ENCODE measurements at regions not wholly inside any gene's neighbourhood (a gene's known extent, or its start where the extent isn't known, plus 50 kb on each side); places are given as distances from the start of the nearest gene placed in this dataset.

GRCh38 chr14:26743284-26743683, 145.5 kb upstream of the NOVA1 start:
- TF ChIP-seq CTCF (IDR thresholded peaks at IDR 0.05) (no peak), POLR2A (IDR thresholded peaks at IDR 0.05) (no peak)
